DOHH2 (cell line): ENCODE measurements at regions not wholly inside any gene's neighbourhood (a gene's known extent, or its start where the extent isn't known, plus 50 kb on each side); places are given as distances from the start of the nearest gene placed in this dataset.

Source experiments
- H3F3A ChIP-seq: fragments of 200-600 bp; sonication (generic), shearing (Covaris generic); 2 replicates; pipeline ENCODE4 v1.6.0; 2016; ENCODE audit warnings: antibody characterized with exemption, mild to moderate bottlenecking; ENCODE audit not compliant: control insufficient read depth, insufficient read depth
- H3K27ac ChIP-seq: fragments of 200-600 bp; sonication (generic); 2 replicates; pipeline ENCODE4 v1.5.1; 2014; ENCODE audit warnings: low read depth, mild to moderate bottlenecking, low read length, moderate library complexity
- H3K27me3 ChIP-seq: fragments of 200-600 bp; sonication (generic); 2 replicates; pipeline ENCODE4 v1.6.1; 2014; ENCODE audit warnings: mild to moderate bottlenecking, low read length, mixed read lengths; ENCODE audit not compliant: control insufficient read depth
- H3K36me3 ChIP-seq: fragments of 200-600 bp; sonication (generic); 2 replicates; pipeline ENCODE4 v1.6.1; 2014; ENCODE audit warnings: mild to moderate bottlenecking, low read length, moderate library complexity, mixed read lengths; ENCODE audit not compliant: control insufficient read depth
- H3K4me1 ChIP-seq: fragments of 200-600 bp; sonication (generic); 2 replicates; pipeline ENCODE4 v1.6.1; 2014; ENCODE audit warnings: mild to moderate bottlenecking, low read length, mixed read lengths; ENCODE audit not compliant: control insufficient read depth
- H3K4me2 ChIP-seq: fragments of 200-600 bp; sonication (generic); 2 replicates; pipeline ENCODE4 v1.6.0; 2014; ENCODE audit warnings: mild to moderate bottlenecking, low read length, moderate library complexity
- H3K4me3 ChIP-seq: fragments of 200-600 bp; sonication (generic); 2 replicates; pipeline ENCODE4 v1.5.1; 2014; ENCODE audit warnings: mild to moderate bottlenecking, low read length, mixed read lengths
- H3K79me2 ChIP-seq: fragments of 200-600 bp; sonication (generic); 2 replicates; pipeline ENCODE4 v1.6.1; 2014; ENCODE audit warnings: mild to moderate bottlenecking, low read length, mixed read lengths; ENCODE audit not compliant: control insufficient read depth
- H3K9me2 ChIP-seq: fragments of 200-600 bp; sonication (generic); replicated peaks from 2 replicates; pipeline ENCODE4 v1.6.1; 2014; ENCODE audit warnings: mild to moderate bottlenecking, low read length, mixed read lengths; ENCODE audit not compliant: control insufficient read depth
- H3K9me3 ChIP-seq: fragments of 200-600 bp; sonication (generic); 2 replicates; pipeline ENCODE4 v1.6.1; 2014; ENCODE audit warnings: antibody characterized with exemption, low read length, mixed read lengths; ENCODE audit not compliant: control insufficient read depth, insufficient read depth
- H4K20me1 ChIP-seq: fragments of 200-600 bp; sonication (generic); 2 replicates; pipeline ENCODE4 v1.6.0; 2014; ENCODE audit warnings: low read depth, mild to moderate bottlenecking, antibody characterized with exemption, low read length, moderate library complexity; ENCODE audit not compliant: control insufficient read depth, insufficient read depth
- CTCF ChIP-seq: fragments of 200-600 bp; sonication (generic); IDR thresholded peaks from one replicate; pipeline ENCODE4 v1.5.1; 2014; ENCODE audit warnings: antibody characterized with exemption, mild to moderate bottlenecking, low read depth, low read length; ENCODE audit not compliant: poor library complexity, severe bottlenecking
- EZH2phosphoT487 ChIP-seq: fragments of 200-600 bp; sonication (generic); IDR thresholded peaks from 2 replicates; pipeline ENCODE4 v1.6.1; 2017; ENCODE audit warnings: borderline replicate concordance, mild to moderate bottlenecking, antibody characterized with exemption, low read length, moderate library complexity, mixed read lengths

- H3K36me3 ChIP-seq, result no peaks in the 10 kb centered on the region
- H3K27me3 ChIP-seq, result no peaks in the 10 kb centered on the region
- no peak overlapping the region for H3K4me2 ChIP-seq
- H3K27ac ChIP-seq, result no peak overlapping the region
- no peaks in the 10 kb centered on the region for H3F3A ChIP-seq
- no peaks in the 10 kb centered on the region for H3K79me2 ChIP-seq
- H3K4me3 ChIP-seq, result no peak overlapping the region
- H3K9me3 ChIP-seq, result no peaks in the 10 kb centered on the region
- H3K4me1 ChIP-seq, result no peaks in the 10 kb centered on the region
- TF ChIP-seq EZH2phosphoT487 (no peak), CTCF (no peak)
- H3K9me2 ChIP-seq, result no peaks in the 10 kb centered on the region
- H4K20me1 ChIP-seq, result no peaks in the 10 kb centered on the region
Measured at GRCh38 chr9:78903581-78903980, 606.7 kb downstream of the PSAT1 start.

- H3K9me3 ChIP-seq, result no peaks in the 10 kb centered on the region
- TF ChIP-seq EZH2phosphoT487 (no peak), CTCF (no peak)
- H3K79me2 ChIP-seq, result no peaks in the 10 kb centered on the region
- H4K20me1 ChIP-seq, result no peaks in the 10 kb centered on the region
- H3K4me3 ChIP-seq, result no peak overlapping the region
- no peaks in the 10 kb centered on the region for H3K9me2 ChIP-seq
- no peaks in the 10 kb centered on the region for H3K36me3 ChIP-seq
- H3F3A ChIP-seq, result no peaks in the 10 kb centered on the region
- H3K4me2 ChIP-seq, result no peak overlapping the region
- H3K27me3 ChIP-seq, result no peaks in the 10 kb centered on the region
- no peaks in the 10 kb centered on the region for H3K4me1 ChIP-seq
- H3K27ac ChIP-seq, result no peak overlapping the region
Measured at GRCh38 chr9:78904686-78905085, 607.8 kb downstream of the PSAT1 start.

- Histone ChIP-seq H3K79me2 (no peaks in the 10 kb centered on the region), H3K9me2 (no peaks in the 10 kb centered on the region), H3K4me2 (no peak overlapping the region), H3F3A (no peaks in the 10 kb centered on the region), H3K9me3 (no peaks in the 10 kb centered on the region), H3K4me1 (no peaks in the 10 kb centered on the region), H3K27me3 (no peaks in the 10 kb centered on the region), H3K27ac (no peak overlapping the region), H3K4me3 (no peak overlapping the region), H3K36me3 (no peaks in the 10 kb centered on the region), H4K20me1 (no peaks in the 10 kb centered on the region)
- TF ChIP-seq CTCF (no peak), EZH2phosphoT487 (no peak)
Measured at GRCh38 chr9:78905387-78905786, 608.5 kb downstream of the PSAT1 start.
